Activated B cell treated with CpG ODN at 0.5 μM for 24 hours (primary cell): ENCODE measurements at regions not wholly inside any gene's neighbourhood (a gene's known extent, or its start where the extent isn't known, plus 50 kb on each side); places are given as distances from the start of the nearest gene placed in this dataset.

Experiments
- ATAC-seq: fragments of 200-7000 bp; cut with Tn5 transposase; one replicate; pipeline ENCODE4 v1.10.0; 2021; ENCODE audit warnings: low read depth, mild to moderate bottlenecking, moderate library complexity
- CTCF ChIA-PET: fragments of 350-600 bp; sonication (Branson Sonifier 250); formaldehyde crosslinking; loops from one replicate; lab custom pipeline; 2021; ENCODE audit warnings: antibody characterized with exemption; lab: Charles Lee
- POLR2A ChIA-PET: fragments of 350-600 bp; sonication (Branson Sonifier 250); formaldehyde crosslinking; loops from one replicate; lab custom pipeline; 2021; ENCODE audit warnings: antibody characterized with exemption; lab: Charles Lee
- DNase-seq: peaks from one replicate; pipeline ENCODE4 v3.0.0; 2022
- H3K27ac Mint-ChIP-seq: one replicate; pipeline ENCODE4 v1.8.0; 2020; ENCODE audit warnings: mixed read lengths
- H3K27me3 Mint-ChIP-seq: one replicate; pipeline ENCODE4 v1.8.0; 2021; ENCODE audit warnings: mixed read lengths
- H3K36me3 Mint-ChIP-seq: one replicate; pipeline ENCODE4 v1.8.0; 2021; ENCODE audit warnings: low read depth, mixed read lengths
- H3K4me1 Mint-ChIP-seq: one replicate; pipeline ENCODE4 v1.8.0; 2021; ENCODE audit warnings: mixed read lengths
- H3K4me3 Mint-ChIP-seq: one replicate; pipeline ENCODE4 v1.8.0; 2020; ENCODE audit warnings: mild to moderate bottlenecking, mixed read lengths
- H3K9me3 Mint-ChIP-seq: one replicate; pipeline ENCODE4 v1.8.0; 2020; ENCODE audit warnings: mixed read lengths
- CTCF ChIP-seq: fragments of 200-600 bp; IDR thresholded peaks from one replicate; pipeline ENCODE4 v1.8.0; 2022; ENCODE audit warnings: antibody characterized with exemption, mild to moderate bottlenecking
- intact Hi-C: fragments of 100-400 bp; cut with micrococcal nuclease; formaldehyde crosslinking; loops from one replicate; pipeline ENCODE4 v1.15.1; 2024

- no peaks in the 10 kb centered on the region for H3K9me3 Mint-ChIP-seq
- ChIA-PET CTCF (no interaction called here), POLR2A (no interaction called here)
- intact Hi-C loops = no loop called here
- no peak overlapping the region for H3K4me3 Mint-ChIP-seq
- H3K36me3 Mint-ChIP-seq = no peaks in the 10 kb centered on the region
- no peak for TF ChIP-seq CTCF
- ATAC-seq (no peak), DNase-seq (no peak)
- no peak overlapping the region for H3K27ac Mint-ChIP-seq
- H3K27me3 Mint-ChIP-seq = no peaks in the 10 kb centered on the region
- no peaks in the 10 kb centered on the region for H3K4me1 Mint-ChIP-seq
These were observed 433.2 kb upstream of the PKN2 start for GRCh38 chr1:88250915-88251314.

GRCh38 chr1:88252745-88253144 is 431.3 kb upstream of the PKN2 start:
- ChIA-PET CTCF (no interaction called here), POLR2A (no interaction called here)
- no peaks in the 10 kb centered on the region for H3K36me3 Mint-ChIP-seq
- H3K4me1 Mint-ChIP-seq = no peaks in the 10 kb centered on the region
- no peaks in the 10 kb centered on the region for H3K27me3 Mint-ChIP-seq
- H3K4me3 Mint-ChIP-seq = no peak overlapping the region
- intact Hi-C loops = no loop called here
- no peaks in the 10 kb centered on the region for H3K9me3 Mint-ChIP-seq
- no peak overlapping the region for H3K27ac Mint-ChIP-seq
- TF ChIP-seq CTCF = no peak
- DNase-seq = no peak
- no peak for ATAC-seq

- H3K4me1 Mint-ChIP-seq = no peaks in the 10 kb centered on the region
- no peak overlapping the region for H3K27ac Mint-ChIP-seq
- DNase-seq = no peak
- ChIA-PET POLR2A (no interaction called here), CTCF (no interaction called here)
- intact Hi-C loops = no loop called here
- H3K36me3 Mint-ChIP-seq = no peaks in the 10 kb centered on the region
- no peaks in the 10 kb centered on the region for H3K9me3 Mint-ChIP-seq
- no peak for ATAC-seq
- no peak for TF ChIP-seq CTCF
- H3K27me3 Mint-ChIP-seq = peaks cover 4% of the 10 kb centered on the region
- H3K4me3 Mint-ChIP-seq = no peak overlapping the region
These were observed 418.5 kb upstream of the PKN2 start for GRCh38 chr1:88265606-88266005.

- TF ChIP-seq CTCF = no peak
- DNase-seq (no peak), ATAC-seq (no peak)
- ChIA-PET CTCF (no interaction called here), POLR2A (no interaction called here)
- Mint-ChIP-seq H3K9me3 (no peaks in the 10 kb centered on the region), H3K4me1 (no peaks in the 10 kb centered on the region), H3K4me3 (no peak overlapping the region), H3K27me3 (peaks cover 3% of the 10 kb centered on the region), H3K36me3 (no peaks in the 10 kb centered on the region), H3K27ac (no peak overlapping the region)
- intact Hi-C loops = no loop called here
These were observed 418.0 kb upstream of the PKN2 start for GRCh38 chr1:88266051-88266450.

- ChIA-PET CTCF (no interaction called here), POLR2A (no interaction called here)
- Mint-ChIP-seq H3K9me3 (no peaks in the 10 kb centered on the region), H3K27ac (no peak overlapping the region), H3K36me3 (no peaks in the 10 kb centered on the region), H3K27me3 (peaks cover 3% of the 10 kb centered on the region), H3K4me3 (no peak overlapping the region), H3K4me1 (peaks cover 4% of the 10 kb centered on the region)
- intact Hi-C loops = no loop called here
- ATAC-seq (no peak), DNase-seq (no peak)
- no peak for TF ChIP-seq CTCF
These were observed 411.9 kb upstream of the PKN2 start for GRCh38 chr1:88272216-88272615.
